Renal cortical epithelial cell (primary cell): ENCODE measurements at regions not wholly inside any gene's neighbourhood (a gene's known extent, or its start where the extent isn't known, plus 50 kb on each side); places are given as distances from the start of the nearest gene placed in this dataset.
"Not testable (repeated sequence)": the region's sequence is repeated elsewhere in the genome, so short reads cannot be mapped to it uniquely, and the experiment has no call there.

Experiments
- DNase-seq: peaks from one replicate; pipeline ENCODE4 v3.0.0-alpha.2; 2011; ENCODE audit warnings: low read depth

DNA sequence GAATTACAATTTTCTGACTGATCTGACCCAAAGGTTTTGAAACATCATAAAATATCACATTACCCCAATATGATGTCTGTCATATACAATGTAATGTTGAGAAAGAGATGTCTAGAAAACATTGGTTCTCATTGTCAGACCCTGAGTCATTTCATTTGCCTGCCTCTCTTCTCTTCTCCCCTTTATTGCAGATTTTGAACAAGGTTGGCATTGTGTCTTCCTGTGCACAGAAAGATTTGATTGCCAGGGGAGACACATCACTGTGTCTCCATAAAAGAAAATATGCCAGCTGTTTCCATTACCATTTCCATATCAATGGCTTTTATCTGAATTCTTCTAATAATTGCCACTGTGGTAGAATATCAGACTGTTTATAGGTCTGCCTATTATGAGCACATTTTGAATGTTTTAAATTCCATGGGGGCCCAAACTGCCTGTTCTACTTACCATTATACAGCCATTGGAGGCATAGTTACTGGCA is 65.6 kb downstream of the IFI44 start:
- no peak for DNase-seq

DNA sequence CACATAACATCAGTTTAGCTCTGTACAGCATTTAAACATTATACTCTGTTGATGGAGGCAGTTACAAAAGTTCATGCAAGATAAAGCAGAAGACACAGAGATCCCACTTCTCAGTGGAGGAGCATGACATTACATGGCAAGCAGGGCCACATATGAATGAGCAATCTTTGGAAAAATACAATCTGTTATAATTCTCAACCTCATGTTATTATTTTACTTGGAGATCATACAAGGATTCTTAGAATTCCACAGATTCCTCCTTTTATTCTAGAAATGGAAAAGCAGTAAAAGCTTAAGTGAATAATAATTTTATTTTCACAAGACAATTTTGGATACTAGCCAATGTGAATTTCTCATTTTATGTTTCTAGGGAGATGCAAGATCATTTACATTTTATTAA is 66.6 kb downstream of the IFI44 start:
- DNase-seq = peak; percentile 20

GRCh38 chr1:78718566-78718965 is 68.9 kb downstream of the IFI44 start:
- DNase-seq = peak; percentile 54

- DNase-seq = no peak
Observed at GRCh38 chr1:78721136-78721535, 71.5 kb downstream of the IFI44 start.

- DNase-seq = no peak
Observed at GRCh38 chr1:78722105-78722504, 72.5 kb downstream of the IFI44 start.

DNA sequence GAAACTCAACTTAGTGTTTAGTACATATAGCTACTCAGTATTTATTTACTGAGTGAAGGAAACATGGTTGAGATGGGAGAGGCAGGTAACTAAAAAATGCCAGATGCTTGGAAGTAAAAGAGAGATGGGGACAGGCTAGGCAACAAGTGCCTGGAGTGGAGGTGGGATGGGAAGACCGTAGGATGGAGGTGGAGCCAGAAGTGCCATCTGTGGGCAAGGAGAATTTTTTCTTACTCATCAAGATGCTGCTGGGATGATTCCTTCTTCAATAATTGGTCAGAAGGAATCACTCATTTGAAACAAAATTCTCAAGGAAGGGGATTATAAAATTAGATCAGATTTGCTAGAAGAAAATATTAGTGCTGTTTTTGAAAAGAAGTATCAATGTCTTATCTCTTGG is 72.9 kb downstream of the IFI44 start:
- no peak for DNase-seq

DNA sequence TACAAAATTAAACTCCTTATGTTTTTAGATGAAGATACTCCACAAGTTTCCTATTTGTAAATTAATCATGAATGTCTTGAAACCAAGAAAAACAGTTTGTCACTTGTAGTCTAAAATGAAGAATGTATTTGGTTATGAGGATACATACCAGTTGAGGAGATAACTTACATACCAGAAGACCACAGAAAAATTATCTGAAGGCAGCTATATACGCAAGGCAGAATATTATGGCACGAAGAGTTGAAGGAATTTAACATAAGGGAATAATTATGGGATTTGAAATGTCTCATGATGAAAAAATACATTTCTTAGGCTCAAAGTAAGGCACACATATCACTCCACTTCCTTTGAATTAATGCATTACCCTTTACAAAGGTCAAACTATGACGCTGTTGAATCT is 73.3 kb downstream of the IFI44 start:
- no peak for DNase-seq

DNA sequence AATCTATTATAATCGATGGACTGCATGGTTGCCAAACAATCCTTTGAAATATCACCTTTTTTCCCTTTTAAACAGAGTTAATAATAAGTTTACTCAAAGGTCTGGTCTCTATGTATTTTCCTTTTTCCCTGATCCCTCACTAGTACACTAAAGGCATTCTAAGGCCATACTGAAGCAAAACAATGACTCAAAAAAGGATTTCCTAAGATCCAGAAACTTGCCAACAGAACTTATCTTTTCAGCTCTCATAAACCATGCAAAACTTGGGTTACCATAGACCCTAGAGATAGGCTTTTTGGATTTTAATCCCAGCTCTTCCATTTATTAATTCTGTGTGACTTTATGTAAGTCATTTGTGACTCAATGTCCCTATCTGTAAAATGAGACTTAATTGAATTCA is 77.1 kb downstream of the IFI44 start:
- DNase-seq = no peak

DNA sequence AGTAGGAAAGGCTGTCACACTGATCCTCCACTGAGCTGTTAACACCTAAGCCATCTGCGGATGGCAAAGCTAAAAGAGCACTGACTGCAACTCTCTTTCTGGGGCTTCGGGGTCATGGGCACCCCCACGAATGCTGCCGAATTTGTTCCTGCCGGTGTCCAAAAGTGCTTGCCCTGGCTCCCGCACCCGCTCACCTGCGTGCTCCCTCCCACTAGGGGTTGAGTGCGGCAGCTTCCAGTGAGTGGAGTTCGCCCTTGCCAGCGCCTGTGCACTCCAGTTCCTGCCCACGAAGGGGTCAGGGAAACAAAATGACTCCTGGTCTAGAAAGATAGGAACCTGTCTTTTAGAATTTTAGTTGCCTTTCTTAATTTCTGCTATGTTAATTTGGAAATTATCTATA is 78.7 kb downstream of the IFI44 start:
- no peak for DNase-seq

- DNase-seq = no peak
Observed at GRCh38 chr1:78730054-78730453, 80.4 kb downstream of the IFI44 start.

- DNase-seq = no peak
Observed at GRCh38 chr1:78731674-78732073, 82.0 kb downstream of the IFI44 start.

DNA sequence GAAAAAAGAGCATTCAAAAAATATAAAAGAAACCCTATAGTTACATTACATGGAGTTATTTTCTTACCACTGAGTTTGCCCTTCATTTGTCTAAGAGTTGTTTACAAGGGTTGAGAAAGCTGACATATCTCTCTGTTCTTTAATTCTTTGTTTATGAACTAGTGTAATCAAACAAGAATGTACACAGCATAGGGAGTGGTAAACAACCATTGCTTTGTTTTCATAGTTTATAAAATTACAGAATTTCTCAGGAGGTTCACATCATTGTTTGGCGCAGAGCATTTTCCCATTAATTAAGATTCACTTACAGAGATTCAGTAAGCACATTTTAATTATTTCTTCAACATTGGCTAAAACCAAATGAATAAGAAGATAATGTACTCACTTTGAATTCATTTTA is 87.6 kb downstream of the IFI44 start:
- DNase-seq = no peak

DNA sequence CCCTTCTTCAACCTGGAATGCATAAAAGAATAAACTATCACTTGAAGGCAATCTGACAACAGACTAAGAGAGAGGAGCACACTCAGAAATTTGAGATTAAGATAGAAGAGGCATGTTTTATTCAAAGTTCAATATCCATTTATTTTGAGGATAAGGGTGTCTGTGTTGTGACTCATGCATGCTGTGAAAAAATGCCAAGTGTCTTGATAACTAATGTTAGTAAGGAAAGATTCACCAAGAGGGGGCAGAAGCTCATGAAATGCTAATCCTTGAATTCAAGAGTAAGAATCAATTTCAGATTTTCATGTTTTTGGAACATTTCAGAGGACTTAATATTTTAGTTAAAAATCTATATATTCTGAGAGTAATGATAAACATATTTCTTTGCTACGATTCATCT is 94.0 kb downstream of the IFI44 start:
- DNase-seq = peak; percentile 56

- DNase-seq = no peak
Observed at GRCh38 chr1:78745111-78745510, 95.5 kb downstream of the IFI44 start.

- DNase-seq = not testable (repeated sequence)
Observed at GRCh38 chr1:78753679-78754078, 104.0 kb downstream of the IFI44 start.

DNA sequence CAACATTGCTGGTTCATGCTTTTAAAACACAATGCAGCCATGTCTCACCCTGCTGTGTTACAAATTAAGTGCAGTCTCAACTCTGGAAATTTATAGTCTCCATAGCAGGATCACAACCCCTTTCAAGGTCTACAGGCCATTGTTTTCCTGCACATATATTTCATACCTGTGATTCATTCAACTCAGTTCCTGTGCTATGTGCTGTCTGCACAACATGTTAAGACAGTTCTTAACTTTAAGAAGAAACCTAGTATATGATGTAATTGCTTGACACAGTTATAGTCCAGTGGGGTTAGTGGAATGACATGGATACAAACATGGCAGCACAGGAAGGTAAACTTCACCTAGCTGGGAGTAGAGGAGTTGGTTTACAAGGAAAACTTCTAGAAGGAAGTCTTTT is 106.4 kb downstream of the IFI44 start:
- no peak for DNase-seq

DNA sequence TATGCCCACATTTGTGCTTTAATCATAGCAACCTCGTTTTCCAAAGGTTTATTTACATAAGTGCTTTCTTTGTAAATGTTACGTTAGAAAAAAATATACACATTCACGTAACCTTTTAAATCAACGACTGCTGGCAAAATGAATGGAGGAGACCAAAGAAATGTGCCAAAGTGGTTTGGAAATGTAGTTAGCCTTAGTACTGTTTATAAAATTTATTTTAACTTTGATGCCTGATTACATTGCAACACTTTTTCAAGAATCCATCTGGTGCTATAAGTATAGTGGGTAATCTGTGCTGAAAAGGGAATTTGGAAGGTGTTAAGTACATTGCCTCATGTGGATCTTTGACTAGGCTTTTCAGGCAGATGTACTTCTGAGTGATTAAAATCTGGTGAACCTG is 108.9 kb downstream of the IFI44 start:
- no peak for DNase-seq

DNA sequence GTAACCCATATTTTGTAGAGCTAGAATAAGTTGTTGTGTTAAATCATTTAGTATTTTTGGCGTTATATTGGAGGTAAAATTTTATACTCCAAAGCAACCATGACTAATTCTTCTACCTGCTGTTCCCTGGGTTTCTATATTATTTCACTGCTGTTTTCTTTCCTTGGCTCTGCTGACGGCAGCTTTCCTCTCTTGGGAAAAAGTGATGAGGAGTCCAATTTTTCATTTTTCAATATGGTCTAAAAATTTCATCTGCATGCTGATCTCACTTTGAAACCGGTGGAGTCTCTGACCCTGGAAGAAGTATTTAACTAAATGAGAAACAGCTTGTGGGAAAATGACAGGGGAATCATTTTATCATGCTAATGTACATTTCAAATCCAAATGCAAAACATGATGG is 110.2 kb downstream of the IFI44 start:
- no peak for DNase-seq

DNA sequence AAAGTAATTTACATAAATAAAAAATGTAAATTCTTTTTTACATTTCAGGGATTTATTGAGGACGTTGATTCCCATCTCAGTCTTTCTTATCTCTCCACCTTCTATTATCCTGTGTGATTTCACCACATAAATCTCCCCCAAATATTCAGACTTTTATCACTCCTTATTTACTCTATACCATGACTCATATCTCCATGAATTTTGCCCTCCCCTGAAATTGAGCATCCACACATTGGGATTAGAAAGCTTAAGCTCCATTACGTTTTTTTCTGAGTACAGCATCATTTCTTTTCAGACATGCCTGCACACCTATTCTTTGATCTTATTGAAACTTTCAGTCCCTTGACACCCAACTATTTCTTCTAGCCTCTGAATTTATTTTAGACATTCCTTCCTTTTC is 111.2 kb downstream of the IFI44 start:
- no peak for DNase-seq

GRCh38 chr1:78762113-78762512 is 112.5 kb downstream of the IFI44 start:
- no peak for DNase-seq

DNA sequence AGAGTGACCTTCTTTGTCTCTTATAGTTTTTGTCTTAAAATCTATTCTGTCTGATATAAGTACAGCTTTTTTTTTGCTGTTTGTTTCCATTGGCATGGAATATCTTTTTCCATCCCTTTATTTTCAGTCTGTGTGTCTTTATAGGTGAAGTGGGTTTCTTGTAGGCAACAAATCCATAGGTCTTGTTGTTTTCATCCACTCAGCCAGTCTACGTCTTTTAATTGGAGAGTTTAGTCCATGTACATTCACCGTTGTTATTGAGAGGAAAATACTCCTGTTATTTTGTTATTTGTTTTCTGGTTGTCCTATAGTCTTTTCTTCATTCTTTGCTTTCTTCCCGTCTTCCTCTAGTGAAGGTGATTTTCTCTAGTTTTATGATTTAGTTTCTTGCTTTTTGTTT is 115.9 kb downstream of the IFI44 start:
- no peak for DNase-seq

- no peak for DNase-seq
Observed at GRCh38 chr1:78779831-78780230, 130.2 kb downstream of the IFI44 start.

DNA sequence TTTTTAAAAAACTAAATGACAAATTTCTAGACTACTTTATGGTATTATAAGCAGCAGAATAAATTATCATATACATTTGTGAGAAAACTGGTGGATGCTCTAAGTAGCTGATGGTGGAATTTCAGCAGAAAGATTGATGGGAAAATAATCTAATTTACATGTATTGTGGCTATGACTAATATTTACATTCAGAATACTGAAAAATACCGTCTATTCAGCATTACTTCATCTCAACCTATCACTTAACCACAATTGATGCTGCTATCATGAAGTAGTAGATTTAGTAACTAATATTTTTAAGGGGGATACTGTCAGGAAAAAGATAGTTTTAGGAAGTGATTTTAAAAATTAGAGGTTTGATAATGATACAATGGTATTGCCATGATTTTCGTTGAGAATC is 137.9 kb downstream of the IFI44 start:
- DNase-seq = no peak

GRCh38 chr1:78790174-78790573 is 140.5 kb downstream of the IFI44 start:
- no peak for DNase-seq

DNA sequence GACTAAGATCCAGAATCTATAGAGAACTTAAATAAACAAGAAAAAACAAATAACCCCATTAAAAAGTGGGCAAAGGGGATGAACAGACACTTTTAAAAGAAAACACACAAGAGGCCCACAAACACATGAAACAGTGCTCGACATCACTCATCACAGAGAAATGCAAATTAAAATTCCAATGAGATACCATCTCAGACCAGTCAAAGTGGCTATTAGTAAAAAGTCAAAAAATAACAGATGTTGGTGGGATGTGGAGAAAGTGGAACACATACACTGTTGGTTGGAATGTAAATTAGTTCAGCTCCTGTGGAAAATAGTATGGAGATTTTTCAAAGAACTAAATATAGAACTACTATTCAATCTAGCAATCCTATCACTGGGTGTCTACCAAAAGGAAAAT is 143.1 kb downstream of the IFI44 start:
- no peak for DNase-seq
